ENCODE measurements at regions not wholly inside any gene's neighbourhood (a gene's known extent, or its start where the extent isn't known, plus 50 kb on each side); places are given as distances from the start of the nearest gene placed in this dataset.
A peak's percentile ranks its signal among the peaks of the same experiment; 100 is the strongest.

GRCh38 chr13:76800943-76801342 is 85.3 kb downstream of the KCTD12 start:
- Histone ChIP-seq H3K27me3 (ENCODE audit: insufficient read depth, low read length) (no peaks in the 10 kb centered on the region), H3K9ac (ENCODE audit: low read length) (no peak overlapping the region), H3K4me2 (ENCODE audit: low read length) (no peak overlapping the region), H4K20me1 (ENCODE audit: insufficient read depth, low read length) (no peaks in the 10 kb centered on the region), H3K4me1 (ENCODE audit: insufficient read depth, low read length) (no peaks in the 10 kb centered on the region), H3K9me3 (ENCODE audit: insufficient read depth, low read depth, low read length) (no peaks in the 10 kb centered on the region), H3K27ac (ENCODE audit: low read depth, low read length) (no peak overlapping the region), H3K79me2 (ENCODE audit: insufficient read depth, low read length) (no peaks in the 10 kb centered on the region), H2AFZ (ENCODE audit: low read depth, low read length) (no peak overlapping the region), H3K36me3 (ENCODE audit: insufficient read depth, low read length) (no peaks in the 10 kb centered on the region), H3K4me3 (ENCODE audit: insufficient read depth, low read depth, low read length) (no peak overlapping the region)
- Mint-ChIP-seq H3K9me3 (ENCODE audit: unreplicated experiment) (no peaks in the 10 kb centered on the region), H3K4me1 (ENCODE audit: low read depth, unreplicated experiment) (no peaks in the 10 kb centered on the region), H3K36me3 (ENCODE audit: low read depth, unreplicated experiment) (no peaks in the 10 kb centered on the region), H3K27me3 (ENCODE audit: low read depth, unreplicated experiment) (no peaks in the 10 kb centered on the region), H3K4me3 (ENCODE audit: unreplicated experiment) (no peak overlapping the region), H3K27ac (ENCODE audit: unreplicated experiment) (no peak overlapping the region)
- DNase-seq (ENCODE audit: low read depth) (no peak), FAIRE-seq (no peak)
- no peak for TF ChIP-seq EZH2 (IDR thresholded peaks at IDR 0.05; ENCODE audit: insufficient read depth, low read length)
- no peak for TF ChIP-seq CTCF (IDR thresholded peaks at IDR 0.05; ENCODE audit: insufficient read depth, low read depth, low read length)

GRCh38 chr13:76799696-76800095 is 86.5 kb downstream of the KCTD12 start:
- Mint-ChIP-seq H3K4me1 (ENCODE audit: low read depth, unreplicated experiment) (no peaks in the 10 kb centered on the region), H3K27ac (ENCODE audit: unreplicated experiment) (no peak overlapping the region)
- H3K36me3 ChIP-seq (ENCODE audit: insufficient read depth, low read length) = no peaks in the 10 kb centered on the region

More at GRCh38 chr13:76799696-76800095, 86.5 kb downstream of the KCTD12 start:
- H3K27me3 ChIP-seq (ENCODE audit: insufficient read depth, low read length) = no peaks in the 10 kb centered on the region
- no peak overlapping the region for H3K4me2 ChIP-seq (ENCODE audit: low read length)
- H3K4me1 ChIP-seq (ENCODE audit: insufficient read depth, low read length) = no peaks in the 10 kb centered on the region
- H4K20me1 ChIP-seq (ENCODE audit: insufficient read depth, low read length) = no peaks in the 10 kb centered on the region
- no peaks in the 10 kb centered on the region for H3K79me2 ChIP-seq (ENCODE audit: insufficient read depth, low read length)
- no peaks in the 10 kb centered on the region for H3K36me3 Mint-ChIP-seq (ENCODE audit: low read depth, unreplicated experiment)
- no peaks in the 10 kb centered on the region for H3K27me3 Mint-ChIP-seq (ENCODE audit: low read depth, unreplicated experiment)
- H3K9ac ChIP-seq (ENCODE audit: low read length) = no peak overlapping the region
- DNase-seq (ENCODE audit: low read depth) (peak; percentile 6), FAIRE-seq (no peak)
- H3K4me3 Mint-ChIP-seq (ENCODE audit: unreplicated experiment) = no peak overlapping the region
- TF ChIP-seq CTCF (IDR thresholded peaks at IDR 0.05; ENCODE audit: insufficient read depth, low read depth, low read length) (no peak), EZH2 (IDR thresholded peaks at IDR 0.05; ENCODE audit: insufficient read depth, low read length) (no peak)
- H2AFZ ChIP-seq (ENCODE audit: low read depth, low read length) = no peak overlapping the region
- no peaks in the 10 kb centered on the region for H3K9me3 Mint-ChIP-seq (ENCODE audit: unreplicated experiment)
- no peak overlapping the region for H3K4me3 ChIP-seq (ENCODE audit: insufficient read depth, low read depth, low read length)
- H3K9me3 ChIP-seq (ENCODE audit: insufficient read depth, low read depth, low read length) = no peaks in the 10 kb centered on the region
- no peak overlapping the region for H3K27ac ChIP-seq (ENCODE audit: low read depth, low read length)
